Mesodermal cell (in vitro differentiated cells): ENCODE measurements at regions not wholly inside any gene's neighbourhood (a gene's known extent, or its start where the extent isn't known, plus 50 kb on each side); places are given as distances from the start of the nearest gene placed in this dataset.

Experiments
- H3K27ac ChIP-seq: 2 replicates; pipeline ENCODE4 v1.7.0; 2013; ENCODE audit warnings: mild to moderate bottlenecking, low read depth, low read length, moderate library complexity; ENCODE audit not compliant: severe bottlenecking
- H3K36me3 ChIP-seq: 2 replicates; pipeline ENCODE4 v1.7.1; 2013; ENCODE audit warnings: mild to moderate bottlenecking, low read length, moderate library complexity; ENCODE audit not compliant: control insufficient read depth, insufficient read depth
- H3K4me1 ChIP-seq: one replicate; pipeline ENCODE4 v1.7.1; 2013; ENCODE audit warnings: mild to moderate bottlenecking, low read length; ENCODE audit not compliant: insufficient read depth, control insufficient read depth, poor library complexity, severe bottlenecking
- H3K4me3 ChIP-seq: 2 replicates; pipeline ENCODE4 v1.7.0; 2013; ENCODE audit warnings: low read length, control low read depth, mild to moderate bottlenecking; ENCODE audit not compliant: insufficient read depth, poor library complexity, severe bottlenecking; ENCODE audit errors: extremely low read depth
- H3K9me3 ChIP-seq: 2 replicates; pipeline ENCODE4 v1.7.1; 2013; ENCODE audit warnings: mild to moderate bottlenecking, low read length, moderate library complexity; ENCODE audit not compliant: control insufficient read depth
- WGBS, 2 experiments: methylation state at CpG; one replicate each; pipeline ENCODE4 v1.1.5; 2013; ENCODE audit warnings: missing lambda C conversion rate in 2 of 2; ENCODE audit not compliant: insufficient coverage in 2 of 2; 5-methylcytosine and 5-hydroxymethylcytosine counted together

DNA sequence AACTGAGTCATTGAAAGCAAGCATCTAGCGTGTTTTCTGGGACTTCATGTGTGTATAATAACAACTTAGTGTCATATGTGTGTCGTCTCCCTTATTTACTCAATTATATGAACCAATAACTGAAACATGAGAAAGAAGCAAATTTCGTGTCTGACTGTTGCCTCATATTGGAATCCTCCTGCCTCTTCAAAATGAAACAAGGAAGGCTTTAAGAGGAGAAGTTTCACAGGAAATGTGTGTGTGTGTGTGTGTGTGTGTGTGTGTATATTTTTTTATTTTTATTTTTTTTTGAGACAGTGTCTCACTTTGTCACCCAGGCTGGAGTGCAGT, 145.8 kb upstream of the SFRP2 start:
- H3K4me3 ChIP-seq = no peak overlapping the region
- no CpG with 5 or more reads among the region's 3 CpGs for WGBS, 2 experiments
- H3K27ac ChIP-seq = no peak overlapping the region
- no peaks in the 10 kb centered on the region for H3K9me3 ChIP-seq
- no peaks in the 10 kb centered on the region for H3K36me3 ChIP-seq
- H3K4me1 ChIP-seq = peaks cover 8% of the 10 kb centered on the region

DNA sequence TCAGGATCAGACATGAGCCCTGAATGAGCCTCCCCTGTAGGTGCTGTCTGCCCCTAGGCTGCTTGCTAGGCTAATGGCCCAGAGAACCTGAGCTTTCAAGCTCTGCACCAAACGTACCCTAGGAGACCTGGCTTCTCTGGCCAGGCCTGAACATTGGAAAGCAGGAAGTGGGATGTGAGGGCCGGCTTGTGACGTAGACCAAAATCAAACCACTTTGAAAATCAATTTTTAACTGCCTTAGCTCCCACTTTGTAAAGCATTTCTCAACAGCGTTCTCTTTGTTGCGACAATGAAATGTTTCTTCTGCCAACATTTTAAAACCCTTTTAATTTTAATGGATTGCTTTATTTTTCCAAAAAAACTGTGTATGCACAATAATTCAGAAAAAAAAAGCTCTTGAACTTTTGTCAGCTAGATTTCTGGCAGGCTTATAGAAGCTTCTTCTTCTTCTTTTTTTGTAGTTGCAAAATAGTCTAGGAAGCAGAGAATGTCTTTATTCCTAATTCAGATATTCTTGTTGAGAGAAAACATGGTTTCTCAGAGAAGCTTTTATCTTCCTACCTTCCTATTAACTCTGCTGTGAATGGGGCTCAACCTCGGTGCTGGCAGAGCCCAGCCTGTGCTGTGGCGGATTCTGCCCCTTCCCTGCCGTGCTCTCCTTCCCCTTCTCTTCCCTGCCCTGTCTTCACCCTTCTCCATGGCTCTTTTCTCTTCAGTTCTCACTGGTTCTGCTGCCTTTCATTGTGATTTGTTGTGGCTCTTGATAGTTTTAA, 145.2 kb upstream of the SFRP2 start:
- no peak overlapping the region for H3K27ac ChIP-seq
- peaks cover 8% of the 10 kb centered on the region for H3K4me1 ChIP-seq
- no peak overlapping the region for H3K4me3 ChIP-seq
- no peaks in the 10 kb centered on the region for H3K36me3 ChIP-seq
- H3K9me3 ChIP-seq = no peaks in the 10 kb centered on the region
- WGBS, 2 experiments = 78 to 83% methylated on average over 5 to 6 of the region's 8 CpGs

DNA sequence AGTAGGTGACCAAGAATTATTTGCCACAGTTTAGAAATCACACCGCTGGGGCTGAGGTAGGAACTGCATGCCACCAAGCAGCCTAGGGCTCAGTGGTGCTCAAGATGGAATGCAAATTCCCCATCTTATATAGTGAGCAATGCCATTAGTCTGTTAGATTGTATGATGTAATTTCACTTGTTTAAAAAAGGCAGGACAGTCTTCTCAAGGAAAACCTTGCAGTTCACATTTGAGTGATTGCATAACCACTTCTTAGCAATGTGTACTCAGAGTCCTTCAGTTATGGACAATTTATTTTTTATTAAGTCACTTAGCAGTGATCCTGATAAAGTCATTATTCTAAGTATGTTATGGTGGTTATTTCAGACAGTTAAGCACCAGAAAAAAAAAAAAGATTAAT, 142.9 kb upstream of the SFRP2 start:
- no peak overlapping the region for H3K4me3 ChIP-seq
- no peak overlapping the region for H3K27ac ChIP-seq
- no peaks in the 10 kb centered on the region for H3K36me3 ChIP-seq
- 83% methylated on average over 1 of the region's 1 CpG; no CpG with 5 or more reads in 1 of the 2 experiments for WGBS, 2 experiments
- peaks cover 8% of the 10 kb centered on the region for H3K4me1 ChIP-seq
- no peaks in the 10 kb centered on the region for H3K9me3 ChIP-seq

DNA sequence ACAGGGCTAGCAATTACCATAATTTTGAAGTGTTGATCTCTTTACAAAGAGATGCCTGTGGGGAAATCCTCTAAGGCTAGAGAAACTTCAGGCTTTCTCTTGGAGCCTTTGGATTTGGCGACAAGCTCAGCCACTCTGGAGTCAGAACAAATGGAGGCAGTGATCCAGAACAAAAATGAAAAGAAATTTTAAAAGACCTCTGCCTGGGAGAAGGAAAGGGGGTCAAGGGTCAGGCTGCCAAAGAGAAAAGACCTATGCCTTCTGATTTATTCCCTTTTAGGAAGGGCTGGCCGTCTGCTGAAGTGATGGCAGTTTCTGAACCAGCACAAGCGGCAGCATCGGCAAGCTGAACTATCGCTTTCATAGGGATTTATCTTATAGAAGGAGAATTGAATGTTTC, 140.8 kb upstream of the SFRP2 start:
- Histone ChIP-seq H3K4me3 (no peak overlapping the region), H3K4me1 (peaks cover 8% of the 10 kb centered on the region), H3K36me3 (no peaks in the 10 kb centered on the region), H3K27ac (peak overlapping the region; percentile 11), H3K9me3 (no peaks in the 10 kb centered on the region)
- WGBS, 2 experiments = 29 to 79% methylated on average over 1 to 4 of the region's 5 CpGs

DNA sequence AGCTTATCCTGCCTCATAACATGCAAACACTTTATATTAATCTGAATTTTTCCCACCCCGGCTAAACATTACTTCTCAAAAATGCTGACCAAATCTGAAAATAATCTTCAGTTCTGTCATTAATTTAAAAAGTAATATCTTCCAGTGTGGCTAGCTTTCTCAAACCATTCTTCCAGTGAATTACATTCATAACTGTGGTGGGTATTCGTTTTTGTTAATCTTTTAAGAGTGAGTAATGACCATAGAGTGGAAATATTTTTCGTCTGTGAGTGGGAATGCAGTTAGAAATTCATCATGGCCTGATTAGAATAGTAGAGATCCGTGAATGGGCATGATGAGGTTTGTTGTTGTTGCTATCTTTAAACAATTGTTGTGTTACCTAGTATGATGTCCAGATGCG, 138.6 kb upstream of the SFRP2 start:
- Histone ChIP-seq H3K4me3 (no peak overlapping the region), H3K9me3 (no peaks in the 10 kb centered on the region), H3K36me3 (no peaks in the 10 kb centered on the region), H3K4me1 (peaks cover 3% of the 10 kb centered on the region), H3K27ac (no peak overlapping the region)
- WGBS, 2 experiments = 70 to 97% methylated on average over 3 to 4 of the region's 5 CpGs

DNA sequence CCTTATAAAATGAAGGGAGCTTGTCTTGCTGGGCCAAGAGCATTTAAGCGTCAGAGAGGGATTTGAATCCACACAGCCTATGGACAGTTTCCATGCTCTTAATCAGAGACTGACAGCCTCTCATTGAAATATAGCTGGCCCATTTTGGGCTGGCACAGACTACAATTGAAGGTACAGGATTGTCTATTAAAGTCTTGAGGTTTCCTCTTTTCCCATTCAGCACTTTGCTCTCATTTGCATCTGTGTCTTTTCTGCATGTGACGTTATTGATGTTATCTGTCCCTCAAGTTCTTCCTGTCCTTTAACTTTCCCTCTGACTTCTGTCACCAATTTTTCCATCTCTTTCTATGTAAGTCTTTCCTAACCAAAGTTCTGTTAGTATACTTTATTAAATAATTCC, 133.3 kb upstream of the SFRP2 start:
- no peak overlapping the region for H3K27ac ChIP-seq
- H3K4me3 ChIP-seq = no peak overlapping the region
- H3K4me1 ChIP-seq = no peaks in the 10 kb centered on the region
- no peaks in the 10 kb centered on the region for H3K36me3 ChIP-seq
- no peaks in the 10 kb centered on the region for H3K9me3 ChIP-seq
- WGBS, 2 experiments = 79 to 100% methylated on average over 1 to 2 of the region's 2 CpGs

DNA sequence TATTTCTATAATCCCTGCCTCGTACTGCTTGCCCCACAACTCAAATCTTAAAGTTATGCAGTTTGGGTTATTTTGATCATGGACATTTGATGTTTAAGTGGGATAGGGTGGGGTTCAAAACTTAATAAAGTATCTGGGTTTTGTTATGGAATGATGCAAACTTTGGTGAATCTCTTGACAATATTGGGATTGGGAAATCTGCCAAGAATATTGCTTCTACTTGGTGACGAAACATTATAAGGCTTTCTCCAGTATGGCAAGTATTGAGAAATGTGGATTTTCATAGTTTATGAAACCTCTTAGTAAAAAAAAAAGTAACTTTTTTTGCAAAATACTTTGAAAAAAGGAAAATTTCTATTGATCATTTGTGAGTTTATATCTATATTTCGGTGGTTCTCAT, 130.8 kb upstream of the SFRP2 start:
- no peaks in the 10 kb centered on the region for H3K4me1 ChIP-seq
- no peak overlapping the region for H3K27ac ChIP-seq
- 100% methylated on average over 1 of the region's 3 CpGs; no CpG with 5 or more reads in 1 of the 2 experiments for WGBS, 2 experiments
- no peaks in the 10 kb centered on the region for H3K9me3 ChIP-seq
- H3K4me3 ChIP-seq = no peak overlapping the region
- no peaks in the 10 kb centered on the region for H3K36me3 ChIP-seq

DNA sequence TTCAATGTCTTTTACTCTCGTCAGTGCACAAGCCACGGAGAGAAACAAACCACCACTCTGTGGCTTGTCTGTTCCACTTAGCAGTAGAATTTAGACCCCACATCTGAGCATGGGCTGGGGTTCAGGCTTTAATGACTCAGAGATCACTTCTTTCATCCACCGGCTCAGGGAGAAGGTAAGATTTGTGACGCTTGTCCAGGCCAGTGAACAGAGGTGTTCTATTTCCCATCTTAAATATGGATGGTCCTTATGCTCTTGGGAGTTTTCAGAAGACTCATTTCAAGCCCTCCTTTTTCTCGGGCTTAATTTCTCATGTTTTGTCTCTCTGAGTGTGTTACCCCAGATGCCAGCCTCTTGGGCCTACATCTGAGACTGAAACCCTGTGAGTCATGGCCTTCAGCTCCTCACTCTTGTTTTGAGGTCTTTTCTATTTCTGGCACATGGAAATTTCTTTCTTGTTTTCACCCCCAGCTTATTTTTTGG, 127.4 kb upstream of the SFRP2 start:
- Histone ChIP-seq H3K9me3 (no peaks in the 10 kb centered on the region), H3K4me1 (no peaks in the 10 kb centered on the region), H3K36me3 (no peaks in the 10 kb centered on the region), H3K27ac (no peak overlapping the region), H3K4me3 (no peak overlapping the region)
- WGBS, 2 experiments = 85 to 90% methylated on average over 2 to 3 of the region's 5 CpGs

DNA sequence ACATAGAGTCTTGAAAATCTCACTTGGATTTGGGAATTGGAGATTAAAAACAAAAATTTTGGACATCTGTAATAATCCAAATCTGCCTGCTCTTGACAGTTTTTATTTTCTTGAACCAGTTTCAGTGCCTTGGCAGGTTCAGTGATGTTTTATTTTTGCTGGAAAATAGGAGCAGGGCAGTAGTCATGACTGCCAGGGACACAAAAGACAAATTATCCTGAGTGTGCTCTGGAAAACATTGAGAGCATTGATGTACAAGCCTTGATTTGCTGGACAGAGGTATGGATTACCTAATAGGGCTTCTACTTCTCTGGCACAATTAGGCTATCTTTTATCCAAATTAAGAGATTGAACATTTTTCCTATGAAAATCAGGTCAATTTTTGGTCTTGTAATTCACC, 123.4 kb upstream of the SFRP2 start:
- Histone ChIP-seq H3K36me3 (no peaks in the 10 kb centered on the region), H3K4me3 (no peak overlapping the region), H3K9me3 (no peaks in the 10 kb centered on the region), H3K27ac (no peak overlapping the region), H3K4me1 (no peaks in the 10 kb centered on the region)

DNA sequence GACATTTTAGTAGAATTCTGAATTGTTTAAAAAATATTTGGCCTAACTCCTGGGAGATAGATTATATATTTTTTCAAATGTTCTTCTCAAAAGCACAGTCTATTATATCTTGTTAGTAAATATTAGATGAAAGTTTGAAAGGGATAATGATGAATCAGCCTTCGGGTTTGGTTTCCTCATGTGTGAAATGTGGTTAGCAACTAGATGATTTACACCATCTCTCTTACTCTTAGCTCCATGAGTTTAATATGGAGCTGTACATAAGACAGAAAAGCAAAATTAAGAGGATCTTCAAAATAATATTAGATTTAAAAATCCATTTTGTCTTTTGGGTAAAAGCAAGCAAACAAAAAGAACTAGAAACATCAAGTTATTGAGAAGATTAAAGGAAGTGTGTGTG, 120.8 kb upstream of the SFRP2 start:
- Histone ChIP-seq H3K9me3 (no peaks in the 10 kb centered on the region), H3K4me3 (no peak overlapping the region), H3K27ac (no peak overlapping the region), H3K4me1 (no peaks in the 10 kb centered on the region), H3K36me3 (no peaks in the 10 kb centered on the region)
- no CpG with 5 or more reads among the region's 1 CpG for WGBS, 2 experiments

DNA sequence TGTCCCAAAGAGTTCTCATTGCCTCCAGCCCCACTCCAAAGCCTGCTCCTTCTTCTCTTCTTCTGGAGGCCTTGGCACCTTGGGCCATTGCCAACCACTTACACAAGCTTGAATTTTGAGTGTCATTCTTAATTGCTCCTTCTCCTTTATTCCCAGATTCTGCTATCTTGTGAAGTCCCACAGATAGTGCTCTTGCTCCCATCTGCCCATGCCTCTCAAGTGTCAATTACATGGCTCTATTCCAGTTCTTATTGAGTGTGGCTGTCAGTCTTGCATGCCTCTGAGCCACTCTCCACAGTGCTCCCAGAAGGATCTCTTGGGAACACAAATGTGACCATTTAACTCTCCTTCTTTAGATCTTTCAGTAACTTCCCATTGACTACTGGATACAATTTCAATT, 117.3 kb upstream of the SFRP2 start:
- H3K27ac ChIP-seq = no peak overlapping the region
- no peaks in the 10 kb centered on the region for H3K4me1 ChIP-seq
- no peaks in the 10 kb centered on the region for H3K9me3 ChIP-seq
- H3K36me3 ChIP-seq = no peaks in the 10 kb centered on the region
- no peak overlapping the region for H3K4me3 ChIP-seq
